HEK293 (cell line): ENCODE measurements at regions not wholly inside any gene's neighbourhood (a gene's known extent, or its start where the extent isn't known, plus 50 kb on each side); places are given as distances from the start of the nearest gene placed in this dataset.

Experiments
- CTCF ChIA-PET: fragments of 350-600 bp; formaldehyde crosslinking; extraction: SDS; loops from one replicate; lab custom pipeline; 2021; ENCODE audit warnings: antibody characterized with exemption; lab: Yijun Ruan, JAX
- POLR2A ChIA-PET: fragments of 300-600 bp; formaldehyde crosslinking; extraction: SDS; loops from one replicate; lab custom pipeline; 2020; ENCODE audit warnings: antibody characterized with exemption, inconsistent platforms; lab: Yijun Ruan, JAX
- H3K27ac ChIP-seq: fragments of 200-500 bp; sonication (Bioruptor generic); 2 replicates; pipeline ENCODE4 v1.5.1; 2014; ENCODE audit warnings: low read depth, low read length, control low read depth, inconsistent platforms; ENCODE audit errors: extremely low read depth
- H3K36me3 ChIP-seq, 2 experiments: fragments of 200-500 bp in 1 of 2; sonication (Bioruptor generic) in 1 of 2; 1 replicate in 1 of 2; 2 replicates in 1 of 2; pipeline ENCODE4 v1.5.1; 2014 to 2017; ENCODE audit warnings: inconsistent platforms in 2 of 2, low read length in 2 of 2; ENCODE audit not compliant: control insufficient read depth in 2 of 2, insufficient read depth in 1 of 2
- H3K4me1 ChIP-seq: fragments of 200-500 bp; sonication (Bioruptor generic); 2 replicates; pipeline ENCODE4 v1.5.1; 2014; ENCODE audit warnings: mild to moderate bottlenecking, low read length, inconsistent platforms; ENCODE audit not compliant: control insufficient read depth, insufficient read depth
- H3K4me3 ChIP-seq: 2 replicates; pipeline ENCODE4 v1.5.1; 2011; ENCODE audit warnings: low read depth, mild to moderate bottlenecking, control low read depth, low read length, moderate library complexity
- H3K9me3 ChIP-seq: fragments of 200-500 bp; sonication (Bioruptor generic); 2 replicates; pipeline ENCODE4 v1.5.1; 2014; ENCODE audit warnings: low read depth, low read length, inconsistent platforms; ENCODE audit not compliant: control insufficient read depth, insufficient read depth
- KLF16 ChIP-seq: fragments of 450-650 bp; formaldehyde crosslinking; IDR thresholded peaks from 2 replicates; pipeline ENCODE4 v1.5.1; 2017; ENCODE audit warnings: missing biosample characterization, missing genetic modification characterization
- KLF9 ChIP-seq: fragments of 450-650 bp; formaldehyde crosslinking; IDR thresholded peaks from 2 replicates; pipeline ENCODE4 v1.5.1; 2016; ENCODE audit warnings: missing biosample characterization, missing genetic modification characterization, low read depth
- MZF1 ChIP-seq: fragments of 450-650 bp; formaldehyde crosslinking; IDR thresholded peaks from 2 replicates; pipeline ENCODE4 v1.5.1; 2017; ENCODE audit warnings: missing biosample characterization, missing genetic modification characterization, borderline replicate concordance
- REPIN1 ChIP-seq: fragments of 450-650 bp; formaldehyde crosslinking; IDR thresholded peaks from 2 replicates; pipeline ENCODE4 v1.5.1; 2017; ENCODE audit warnings: missing biosample characterization, missing genetic modification characterization, low read depth
- ZBTB1 ChIP-seq: fragments of 450-650 bp; formaldehyde crosslinking; IDR thresholded peaks from 2 replicates; pipeline ENCODE4 v1.5.1; 2016; ENCODE audit warnings: missing biosample characterization, missing genetic modification characterization
- ZBTB48 ChIP-seq: fragments of 450-650 bp; formaldehyde crosslinking; IDR thresholded peaks from 2 replicates; pipeline ENCODE4 v1.5.1; 2016; ENCODE audit warnings: missing biosample characterization, missing genetic modification characterization
- ZNF140 ChIP-seq: fragments of 450-650 bp; formaldehyde crosslinking; IDR thresholded peaks from 2 replicates; pipeline ENCODE4 v1.5.1; 2016; ENCODE audit warnings: missing biosample characterization, missing genetic modification characterization
- ZNF157 ChIP-seq: fragments of 450-650 bp; formaldehyde crosslinking; IDR thresholded peaks from 2 replicates; pipeline ENCODE4 v1.5.1; 2016; ENCODE audit warnings: missing biosample characterization, missing genetic modification characterization
- ZNF16 ChIP-seq: fragments of 450-650 bp; formaldehyde crosslinking; IDR thresholded peaks from 2 replicates; pipeline ENCODE4 v1.5.1; 2016; ENCODE audit warnings: low read depth, missing biosample characterization, missing genetic modification characterization
- ZNF211 ChIP-seq: fragments of 450-650 bp; formaldehyde crosslinking; IDR thresholded peaks from 2 replicates; pipeline ENCODE4 v1.5.1; 2016; ENCODE audit warnings: low read depth, missing biosample characterization, missing genetic modification characterization
- ZNF23 ChIP-seq: fragments of 450-650 bp; formaldehyde crosslinking; IDR thresholded peaks from 2 replicates; pipeline ENCODE4 v1.5.1; 2016; ENCODE audit warnings: missing biosample characterization, missing genetic modification characterization, borderline replicate concordance
- ZNF274 ChIP-seq, 2 experiments: fragments of 200-500 bp in 1 of 2; fragments of 450-650 bp in 1 of 2; sonication (Bioruptor generic) in 1 of 2; formaldehyde crosslinking in 1 of 2; IDR thresholded peaks; 2 replicates each; pipeline versions ENCODE4 v1.5.1 to v1.6.1; 2014 to 2016; ENCODE audit warnings: borderline replicate concordance in 1 of 2, inconsistent platforms in 1 of 2, low read length in 1 of 2, missing biosample characterization in 1 of 2, missing genetic modification characterization in 1 of 2
- ZNF311 ChIP-seq: fragments of 450-650 bp; formaldehyde crosslinking; IDR thresholded peaks from 2 replicates; pipeline ENCODE4 v1.5.1; 2017; ENCODE audit warnings: missing biosample characterization, missing genetic modification characterization, borderline replicate concordance
- ZNF366 ChIP-seq: fragments of 450-650 bp; formaldehyde crosslinking; conservative IDR thresholded peaks from 2 replicates; pipeline ENCODE4 v1.5.1; 2016; ENCODE audit warnings: missing biosample characterization, missing genetic modification characterization
- ZNF416 ChIP-seq: fragments of 450-650 bp; formaldehyde crosslinking; IDR thresholded peaks from 2 replicates; pipeline ENCODE4 v1.5.1; 2016; ENCODE audit warnings: missing biosample characterization, missing genetic modification characterization
- ZNF48 ChIP-seq: fragments of 450-650 bp; formaldehyde crosslinking; IDR thresholded peaks from 2 replicates; pipeline ENCODE4 v1.5.1; 2016; ENCODE audit warnings: missing biosample characterization, missing genetic modification characterization
- ZNF629 ChIP-seq: fragments of 450-650 bp; formaldehyde crosslinking; IDR thresholded peaks from 2 replicates; pipeline ENCODE4 v1.5.1; 2017; ENCODE audit warnings: missing biosample characterization, missing genetic modification characterization
- ZNF707 ChIP-seq: fragments of 450-650 bp; formaldehyde crosslinking; IDR thresholded peaks from 2 replicates; pipeline ENCODE4 v1.5.1; 2016; ENCODE audit warnings: missing biosample characterization, missing genetic modification characterization
- TF ChIP-seq, protein P1 (sequence below): fragments of 450-650 bp; formaldehyde crosslinking; IDR thresholded peaks from 2 replicates; pipeline ENCODE4 v1.5.1; 2016; ENCODE audit warnings: missing biosample characterization, missing genetic modification characterization
- TF ChIP-seq, protein P2 (sequence below): fragments of 450-650 bp; formaldehyde crosslinking; IDR thresholded peaks from 2 replicates; pipeline ENCODE4 v1.5.1; 2016; ENCODE audit warnings: missing biosample characterization, missing genetic modification characterization
- TF ChIP-seq, protein P3 (sequence below): fragments of 450-650 bp; formaldehyde crosslinking; IDR thresholded peaks from 2 replicates; pipeline ENCODE4 v1.5.1; 2016; ENCODE audit warnings: missing biosample characterization, missing genetic modification characterization
- TF ChIP-seq, protein P4 (sequence below): fragments of 450-650 bp; formaldehyde crosslinking; optimal IDR thresholded peaks from 2 replicates; pipeline ENCODE3; 2016; ENCODE audit warnings: missing biosample characterization, mild to moderate bottlenecking, missing genetic modification characterization
- TF ChIP-seq, protein P5 (sequence below): fragments of 450-650 bp; formaldehyde crosslinking; IDR thresholded peaks from 2 replicates; pipeline ENCODE4 v1.5.1; 2016; ENCODE audit warnings: missing biosample characterization, missing genetic modification characterization
- TF ChIP-seq, protein P6 (sequence below): fragments of 450-650 bp; formaldehyde crosslinking; IDR thresholded peaks from 2 replicates; pipeline ENCODE4 v1.5.1; 2016; ENCODE audit warnings: missing biosample characterization, missing genetic modification characterization

DNA sequence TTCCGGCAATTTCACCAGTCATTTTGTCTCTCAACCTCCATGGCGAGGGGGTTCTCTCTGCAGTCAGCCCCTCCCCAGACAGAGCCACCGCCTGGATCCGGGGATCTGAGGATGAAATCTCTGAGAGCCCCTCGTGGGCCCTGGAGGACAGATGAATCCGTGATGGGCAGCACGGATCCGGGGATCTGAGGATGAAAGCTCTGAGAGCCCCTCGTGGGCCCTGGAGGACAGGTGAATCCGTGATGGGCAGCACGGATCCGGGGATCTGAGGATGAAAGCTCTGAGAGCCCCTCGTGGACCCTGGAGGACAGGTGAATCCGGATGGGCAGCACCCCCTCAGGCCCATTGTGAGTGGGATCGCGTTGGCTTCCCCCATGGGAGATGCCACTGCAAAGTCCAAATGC is 106.5 kb downstream of the DACT2 start:
- CTCF ChIA-PET = no interaction called here

DNA sequence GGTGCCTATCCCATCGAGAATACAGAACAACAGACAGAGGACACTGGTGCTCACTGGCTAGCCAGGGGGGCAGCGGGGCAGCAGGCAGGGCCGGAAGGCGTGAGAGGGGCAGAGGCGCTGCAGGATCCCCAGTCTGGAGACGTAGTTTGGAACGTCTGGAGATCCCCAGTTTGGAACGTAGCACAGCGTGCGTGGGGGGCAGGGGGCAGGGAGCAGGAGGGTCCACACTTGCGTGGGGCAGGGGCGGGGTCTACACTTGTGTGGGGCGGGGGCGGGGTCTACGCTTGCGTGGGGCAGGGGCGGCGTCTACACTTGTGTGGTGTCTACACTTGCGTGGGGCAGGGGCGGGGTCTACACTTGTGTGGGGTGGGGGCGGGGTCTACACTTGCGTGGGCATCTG is 107.2 kb downstream of the DACT2 start:
- H3K27ac ChIP-seq = no peak overlapping the region

More for the DNA sequence above, 106.5 kb downstream of the DACT2 start:
- no peaks in the 10 kb centered on the region for H3K9me3 ChIP-seq
- TF ChIP-seq, protein P1, sequence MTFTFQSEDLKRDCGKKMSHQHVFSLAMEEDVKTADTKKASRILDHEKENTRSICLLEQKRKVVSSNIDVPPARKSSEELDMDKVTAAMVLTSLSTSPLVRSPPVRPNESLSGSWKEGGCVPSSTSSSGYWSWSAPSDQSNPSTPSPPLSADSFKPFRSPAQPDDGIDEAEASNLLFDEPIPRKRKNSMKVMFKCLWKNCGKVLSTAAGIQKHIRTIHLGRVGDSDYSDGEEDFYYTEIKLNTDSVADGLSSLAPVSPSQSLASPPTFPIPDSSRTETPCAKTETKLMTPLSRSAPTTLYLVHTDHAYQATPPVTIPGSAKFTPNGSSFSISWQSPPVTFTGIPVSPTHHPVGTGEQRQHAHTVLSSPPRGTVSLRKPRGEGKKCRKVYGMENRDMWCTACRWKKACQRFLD (tag by site-specific recombination) = no peak
- TF ChIP-seq, protein P2, sequence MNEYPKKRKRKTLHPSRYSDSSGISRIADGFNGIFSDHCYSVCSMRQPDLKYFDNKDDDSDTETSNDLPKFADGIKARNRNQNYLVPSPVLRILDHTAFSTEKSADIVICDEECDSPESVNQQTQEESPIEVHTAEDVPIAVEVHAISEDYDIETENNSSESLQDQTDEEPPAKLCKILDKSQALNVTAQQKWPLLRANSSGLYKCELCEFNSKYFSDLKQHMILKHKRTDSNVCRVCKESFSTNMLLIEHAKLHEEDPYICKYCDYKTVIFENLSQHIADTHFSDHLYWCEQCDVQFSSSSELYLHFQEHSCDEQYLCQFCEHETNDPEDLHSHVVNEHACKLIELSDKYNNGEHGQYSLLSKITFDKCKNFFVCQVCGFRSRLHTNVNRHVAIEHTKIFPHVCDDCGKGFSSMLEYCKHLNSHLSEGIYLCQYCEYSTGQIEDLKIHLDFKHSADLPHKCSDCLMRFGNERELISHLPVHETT = no peak
- TF ChIP-seq ZNF48 = no peak
- TF ChIP-seq ZBTB1 (tag by site-specific recombination) = no peak
- no peak for TF ChIP-seq KLF16 (tag by site-specific recombination)
- TF ChIP-seq REPIN1 = no peak
- TF ChIP-seq MZF1 (tag by site-specific recombination) = no peak
- TF ChIP-seq ZNF274 (IDR thresholded peaks at IDR 0.05; ENCODE audit: low read length) = no peak
- no peak for TF ChIP-seq ZNF274 (tag by site-specific recombination; IDR thresholded peaks at IDR 0.05; ENCODE audit: borderline replicate concordance)
- TF ChIP-seq, protein P3, sequence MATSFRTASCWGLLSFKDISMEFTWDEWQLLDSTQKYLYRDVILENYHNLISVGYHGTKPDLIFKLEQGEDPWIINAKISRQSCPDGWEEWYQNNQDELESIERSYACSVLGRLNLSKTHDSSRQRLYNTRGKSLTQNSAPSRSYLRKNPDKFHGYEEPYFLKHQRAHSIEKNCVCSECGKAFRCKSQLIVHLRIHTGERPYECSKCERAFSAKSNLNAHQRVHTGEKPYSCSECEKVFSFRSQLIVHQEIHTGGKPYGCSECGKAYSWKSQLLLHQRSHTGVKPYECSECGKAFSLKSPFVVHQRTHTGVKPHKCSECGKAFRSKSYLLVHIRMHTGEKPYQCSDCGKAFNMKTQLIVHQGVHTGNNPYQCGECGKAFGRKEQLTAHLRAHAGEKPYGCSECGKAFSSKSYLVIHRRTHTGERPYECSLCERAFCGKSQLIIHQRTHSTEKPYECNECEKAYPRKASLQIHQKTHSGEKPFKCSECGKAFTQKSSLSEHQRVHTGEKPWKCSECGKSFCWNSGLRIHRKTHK (tag by site-specific recombination) = no peak
- TF ChIP-seq ZNF311 (tag by site-specific recombination) = no peak
- TF ChIP-seq, all 188 proteins: peak for 0
- Histone ChIP-seq H3K4me1 (peaks cover 7% of the 10 kb centered on the region; the same call in 1 of the 2 replicates), H3K36me3 (no peaks in the 10 kb centered on the region), H3K4me3 (no peak overlapping the region), H3K27ac (no peak overlapping the region)
- POLR2A ChIA-PET = no interaction called here

DNA sequence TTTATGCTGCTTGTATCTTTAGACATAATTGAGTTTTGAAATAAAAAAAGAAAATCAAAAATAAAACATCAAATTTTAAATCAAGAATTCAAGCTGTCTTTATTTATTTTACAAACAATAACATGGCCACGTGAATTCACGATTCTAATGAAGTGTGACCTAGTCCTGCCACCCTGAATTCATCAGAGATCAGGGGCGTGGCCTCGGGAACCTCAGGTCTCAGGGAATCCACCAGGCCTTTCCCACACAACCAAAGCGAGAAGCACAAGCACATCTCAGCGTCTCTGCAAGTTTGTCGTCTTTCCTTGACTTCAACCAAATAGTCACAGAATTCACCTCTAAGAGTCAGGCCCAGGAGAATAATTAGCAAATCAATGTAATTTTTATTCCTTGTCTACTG is 107.9 kb downstream of the DACT2 start:
- Histone ChIP-seq H3K4me1 (peaks cover 5% of the 10 kb centered on the region; the same call in 1 of the 2 replicates), H3K36me3 (no peaks in the 10 kb centered on the region), H3K27ac (no peak overlapping the region), H3K9me3 (no peaks in the 10 kb centered on the region), H3K4me3 (no peak overlapping the region)
- ChIA-PET CTCF (interaction anchor here (1.4 kb wide), 1 partner anchor 10 kb away, joined by 4 read pairs; no protein-coding TSS in a partner anchor), POLR2A (no interaction called here)
- no peak for TF ChIP-seq ZNF629 (tag by site-specific recombination)
- TF ChIP-seq ZNF707 = no peak
- TF ChIP-seq, protein P4, sequence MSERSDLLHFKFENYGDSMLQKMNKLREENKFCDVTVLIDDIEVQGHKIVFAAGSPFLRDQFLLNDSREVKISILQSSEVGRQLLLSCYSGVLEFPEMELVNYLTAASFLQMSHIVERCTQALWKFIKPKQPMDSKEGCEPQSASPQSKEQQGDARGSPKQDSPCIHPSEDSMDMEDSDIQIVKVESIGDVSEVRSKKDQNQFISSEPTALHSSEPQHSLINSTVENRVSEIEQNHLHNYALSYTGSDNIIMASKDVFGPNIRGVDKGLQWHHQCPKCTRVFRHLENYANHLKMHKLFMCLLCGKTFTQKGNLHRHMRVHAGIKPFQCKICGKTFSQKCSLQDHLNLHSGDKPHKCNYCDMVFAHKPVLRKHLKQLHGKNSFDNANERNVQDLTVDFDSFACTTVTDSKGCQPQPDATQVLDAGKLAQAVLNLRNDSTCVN (tag by site-specific recombination) = no peak
- TF ChIP-seq, protein P5, sequence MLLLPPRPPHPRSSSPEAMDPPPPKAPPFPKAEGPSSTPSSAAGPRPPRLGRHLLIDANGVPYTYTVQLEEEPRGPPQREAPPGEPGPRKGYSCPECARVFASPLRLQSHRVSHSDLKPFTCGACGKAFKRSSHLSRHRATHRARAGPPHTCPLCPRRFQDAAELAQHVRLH = no peak
- TF ChIP-seq ZNF211 (tag by site-specific recombination) = no peak
- TF ChIP-seq, protein P6, sequence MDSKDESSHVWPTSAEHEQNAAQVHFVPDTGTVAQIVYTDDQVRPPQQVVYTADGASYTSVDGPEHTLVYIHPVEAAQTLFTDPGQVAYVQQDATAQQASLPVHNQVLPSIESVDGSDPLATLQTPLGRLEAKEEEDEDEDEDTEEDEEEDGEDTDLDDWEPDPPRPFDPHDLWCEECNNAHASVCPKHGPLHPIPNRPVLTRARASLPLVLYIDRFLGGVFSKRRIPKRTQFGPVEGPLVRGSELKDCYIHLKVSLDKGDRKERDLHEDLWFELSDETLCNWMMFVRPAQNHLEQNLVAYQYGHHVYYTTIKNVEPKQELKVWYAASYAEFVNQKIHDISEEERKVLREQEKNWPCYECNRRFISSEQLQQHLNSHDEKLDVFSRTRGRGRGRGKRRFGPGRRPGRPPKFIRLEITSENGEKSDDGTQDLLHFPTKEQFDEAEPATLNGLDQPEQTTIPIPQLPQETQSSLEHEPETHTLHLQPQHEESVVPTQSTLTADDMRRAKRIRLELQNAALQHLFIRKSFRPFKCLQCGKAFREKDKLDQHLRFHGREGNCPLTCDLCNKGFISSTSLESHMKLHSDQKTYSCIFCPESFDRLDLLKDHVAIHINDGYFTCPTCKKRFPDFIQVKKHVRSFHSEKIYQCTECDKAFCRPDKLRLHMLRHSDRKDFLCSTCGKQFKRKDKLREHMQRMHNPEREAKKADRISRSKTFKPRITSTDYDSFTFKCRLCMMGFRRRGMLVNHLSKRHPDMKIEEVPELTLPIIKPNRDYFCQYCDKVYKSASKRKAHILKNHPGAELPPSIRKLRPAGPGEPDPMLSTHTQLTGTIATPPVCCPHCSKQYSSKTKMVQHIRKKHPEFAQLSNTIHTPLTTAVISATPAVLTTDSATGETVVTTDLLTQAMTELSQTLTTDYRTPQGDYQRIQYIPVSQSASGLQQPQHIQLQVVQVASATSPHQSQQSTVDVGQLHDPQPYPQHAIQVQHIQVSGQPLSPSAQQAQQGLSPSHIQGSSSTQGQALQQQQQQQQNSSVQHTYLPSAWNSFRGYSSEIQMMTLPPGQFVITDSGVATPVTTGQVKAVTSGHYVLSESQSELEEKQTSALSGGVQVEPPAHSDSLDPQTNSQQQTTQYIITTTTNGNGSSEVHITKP (tag by site-specific recombination) = no peak
- no peak for TF ChIP-seq ZNF157 (tag by site-specific recombination)
- TF ChIP-seq ZNF416 (tag by site-specific recombination) = no peak
- no peak for TF ChIP-seq ZBTB48 (tag by site-specific recombination)
- no peak for TF ChIP-seq ZNF16
- TF ChIP-seq ZNF140 (tag by site-specific recombination) = no peak
- no peak for TF ChIP-seq ZNF23
- TF ChIP-seq KLF9 (tag by site-specific recombination) = no peak

More for the DNA sequence above, 107.2 kb downstream of the DACT2 start:
- Histone ChIP-seq H3K4me1 (peaks cover 7% of the 10 kb centered on the region; the same call in 1 of the 2 replicates), H3K36me3 (no peaks in the 10 kb centered on the region), H3K9me3 (no peaks in the 10 kb centered on the region), H3K4me3 (no peak overlapping the region)
- no peak for TF ChIP-seq ZNF366 (tag by site-specific recombination)
- ChIA-PET POLR2A (no interaction called here), CTCF (no interaction called here)
